ENCODE measurements at regions not wholly inside any gene's neighbourhood (a gene's known extent, or its start where the extent isn't known, plus 50 kb on each side); places are given as distances from the start of the nearest gene placed in this dataset.
A peak's percentile ranks its signal among the peaks of the same experiment; 100 is the strongest.

DNA sequence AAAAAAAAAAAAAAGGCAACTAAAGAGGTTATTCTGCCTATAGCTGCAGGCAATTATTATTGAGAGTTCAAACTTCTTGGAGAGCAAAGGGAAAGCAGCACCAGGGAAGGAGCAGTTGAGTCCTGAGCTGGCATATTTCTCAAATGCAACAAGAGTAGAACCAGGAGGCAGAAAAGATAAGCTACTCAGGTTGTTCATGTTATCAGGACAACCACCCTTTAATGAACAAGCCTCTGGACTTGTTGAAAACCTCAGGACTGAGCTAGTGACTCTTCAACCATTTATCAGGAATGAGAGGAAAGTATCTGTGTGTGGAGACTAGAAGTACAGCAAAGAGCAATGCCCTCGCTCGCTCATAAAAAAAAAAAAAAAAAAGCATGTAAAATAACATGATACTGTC lies 183.0 kb downstream of the KCTD12 start:
- FAIRE-seq = no peak
- no peak for DNase-seq (ENCODE audit: low read depth, low spot score)
- Histone ChIP-seq H3K79me2 (ENCODE audit: control insufficient read depth, insufficient read depth, low read length) (no peaks in the 10 kb centered on the region), H3K9me1 (replicated peaks; ENCODE audit: control insufficient read depth, extremely low read depth, insufficient read depth, low read length) (no peaks in the 10 kb centered on the region), H3K27ac (ENCODE audit: insufficient read depth, low read depth, low read length) (no peak overlapping the region), H3K36me3 (ENCODE audit: control insufficient read depth in 2 of 2, extremely low read depth in 1 of 2, insufficient read depth in 2 of 2, low read length in 2 of 2) (no peaks in the 10 kb centered on the region), H3K9ac (replicated peaks; ENCODE audit: extremely low read depth, insufficient read depth, low read length) (no peak overlapping the region), H3K27me3 (ENCODE audit: control insufficient read depth in 2 of 2, insufficient read depth in 2 of 2, low read length in 2 of 2) (no peaks in the 10 kb centered on the region), H3K9me3 (replicated peaks; ENCODE audit: control insufficient read depth, insufficient read depth, low read length) (no peaks in the 10 kb centered on the region), H3K4me1 (ENCODE audit: control insufficient read depth, extremely low read depth, insufficient read depth, low read length) (peaks cover 23% of the 10 kb centered on the region), H3K4me3 (replicated peaks in 1 of 3; ENCODE audit: insufficient read depth in 1 of 3, low read depth in 1 of 3, low read length in 3 of 3) (no peak overlapping the region), H3K4me2 (ENCODE audit: insufficient read depth, low read length) (peak overlapping the region; percentile 59), H2AFZ (ENCODE audit: low read depth, low read length) (no peak overlapping the region), H4K20me1 (replicated peaks; ENCODE audit: control insufficient read depth, extremely low read depth, insufficient read depth, low read length) (no peaks in the 10 kb centered on the region)
- BruUV-seq (replicated peaks) = no TSS peak
- dilution Hi-C loops (cut with MboI; ENCODE audit: extremely low pct_ligation_motif_present, low sequenced_read_pairs) (no loop called here), intact Hi-C loops (cut with micrococcal nuclease) (no loop called here)
- ChIA-PET CTCF (interaction anchor here (0.9 to 2.0 kb wide), 9 partner anchors 8 to 201 kb away, joined by 3 to 11 read pairs (median 4); partner anchors contain the start of gene KCTD12), POLR2A (no interaction called here)
- TF ChIP-seq JUN (IDR thresholded peaks at IDR 0.05; ENCODE audit: borderline replicate concordance, insufficient read depth, insufficient read length, low read depth) (no peak), GATA2 (IDR thresholded peaks at IDR 0.05; ENCODE audit: insufficient read depth, insufficient read length, low read depth, low read length) (no peak), POLR2A (IDR thresholded peaks at IDR 0.05; ENCODE audit: low read depth, low read length) (no peak), POLR2AphosphoS5 (IDR thresholded peaks at IDR 0.05; ENCODE audit: insufficient read depth, low read depth, low read length) (no peak)
- TF ChIP-seq, protein P1, sequence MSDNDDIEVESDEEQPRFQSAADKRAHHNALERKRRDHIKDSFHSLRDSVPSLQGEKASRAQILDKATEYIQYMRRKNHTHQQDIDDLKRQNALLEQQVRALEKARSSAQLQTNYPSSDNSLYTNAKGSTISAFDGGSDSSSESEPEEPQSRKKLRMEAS (IDR thresholded peaks at IDR 0.05; ENCODE audit: insufficient read depth, insufficient read length) = no peak
- TF ChIP-seq, protein P2, sequence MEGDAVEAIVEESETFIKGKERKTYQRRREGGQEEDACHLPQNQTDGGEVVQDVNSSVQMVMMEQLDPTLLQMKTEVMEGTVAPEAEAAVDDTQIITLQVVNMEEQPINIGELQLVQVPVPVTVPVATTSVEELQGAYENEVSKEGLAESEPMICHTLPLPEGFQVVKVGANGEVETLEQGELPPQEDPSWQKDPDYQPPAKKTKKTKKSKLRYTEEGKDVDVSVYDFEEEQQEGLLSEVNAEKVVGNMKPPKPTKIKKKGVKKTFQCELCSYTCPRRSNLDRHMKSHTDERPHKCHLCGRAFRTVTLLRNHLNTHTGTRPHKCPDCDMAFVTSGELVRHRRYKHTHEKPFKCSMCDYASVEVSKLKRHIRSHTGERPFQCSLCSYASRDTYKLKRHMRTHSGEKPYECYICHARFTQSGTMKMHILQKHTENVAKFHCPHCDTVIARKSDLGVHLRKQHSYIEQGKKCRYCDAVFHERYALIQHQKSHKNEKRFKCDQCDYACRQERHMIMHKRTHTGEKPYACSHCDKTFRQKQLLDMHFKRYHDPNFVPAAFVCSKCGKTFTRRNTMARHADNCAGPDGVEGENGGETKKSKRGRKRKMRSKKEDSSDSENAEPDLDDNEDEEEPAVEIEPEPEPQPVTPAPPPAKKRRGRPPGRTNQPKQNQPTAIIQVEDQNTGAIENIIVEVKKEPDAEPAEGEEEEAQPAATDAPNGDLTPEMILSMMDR (IDR thresholded peaks at IDR 0.05; ENCODE audit: extremely low read depth in 1 of 2, insufficient read depth in 1 of 2, low read depth in 1 of 2, low read length in 2 of 2) = no peak

DNA sequence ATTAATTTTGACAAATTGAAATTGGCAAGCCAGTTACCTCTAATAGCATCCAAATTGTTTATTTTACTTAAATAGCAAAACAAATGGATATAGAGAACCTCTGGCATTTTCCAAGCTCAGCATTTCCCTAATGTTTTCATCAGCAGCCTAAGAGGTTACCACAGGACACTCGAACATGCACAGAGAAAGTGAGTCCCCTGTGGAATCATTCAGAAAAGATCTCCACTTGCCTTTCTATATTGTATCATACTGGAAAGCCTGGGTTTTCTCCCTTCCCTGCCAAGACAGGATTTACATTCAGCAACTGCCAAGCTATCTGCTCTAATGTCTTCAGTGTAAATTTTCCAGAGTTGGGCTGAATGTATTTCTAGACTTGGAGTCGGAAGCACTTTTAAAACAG lies 188.9 kb downstream of the KCTD12 start:
- Histone ChIP-seq H3K4me1 (ENCODE audit: control insufficient read depth, extremely low read depth, insufficient read depth, low read length) (no peaks in the 10 kb centered on the region), H3K27ac (ENCODE audit: insufficient read depth, low read depth, low read length) (no peak overlapping the region), H3K4me2 (ENCODE audit: insufficient read depth, low read length) (no peak overlapping the region), H3K27me3 (ENCODE audit: control insufficient read depth in 2 of 2, insufficient read depth in 2 of 2, low read length in 2 of 2) (no peaks in the 10 kb centered on the region), H3K9ac (replicated peaks; ENCODE audit: extremely low read depth, insufficient read depth, low read length) (no peak overlapping the region), H3K36me3 (ENCODE audit: control insufficient read depth in 2 of 2, extremely low read depth in 1 of 2, insufficient read depth in 2 of 2, low read length in 2 of 2) (no peaks in the 10 kb centered on the region), H3K9me3 (replicated peaks; ENCODE audit: control insufficient read depth, insufficient read depth, low read length) (no peaks in the 10 kb centered on the region), H4K20me1 (replicated peaks; ENCODE audit: control insufficient read depth, extremely low read depth, insufficient read depth, low read length) (no peaks in the 10 kb centered on the region), H2AFZ (ENCODE audit: low read depth, low read length) (no peak overlapping the region), H3K79me2 (ENCODE audit: control insufficient read depth, insufficient read depth, low read length) (no peaks in the 10 kb centered on the region), H3K4me3 (replicated peaks in 1 of 3; ENCODE audit: insufficient read depth in 1 of 3, low read depth in 1 of 3, low read length in 3 of 3) (no peak overlapping the region), H3K9me1 (replicated peaks; ENCODE audit: control insufficient read depth, extremely low read depth, insufficient read depth, low read length) (no peaks in the 10 kb centered on the region)
- DNase-seq (ENCODE audit: low read depth, low spot score) (no peak), FAIRE-seq (no peak)
- no TSS peak for BruUV-seq (replicated peaks)
- intact Hi-C loops (cut with micrococcal nuclease) = no loop called here
- ChIA-PET CTCF (no interaction called here), POLR2A (no interaction called here)
- dilution Hi-C loops (cut with MboI; ENCODE audit: extremely low pct_ligation_motif_present, low sequenced_read_pairs) = no loop called here
- TF ChIP-seq, protein P1 (IDR thresholded peaks at IDR 0.05; ENCODE audit: insufficient read depth, insufficient read length) = no peak
- TF ChIP-seq, protein P2 (IDR thresholded peaks at IDR 0.05; ENCODE audit: extremely low read depth in 1 of 2, insufficient read depth in 1 of 2, low read depth in 1 of 2, low read length in 2 of 2) = no peak
- TF ChIP-seq JUN (IDR thresholded peaks at IDR 0.05; ENCODE audit: borderline replicate concordance, insufficient read depth, insufficient read length, low read depth) (no peak), MYC (IDR thresholded peaks at IDR 0.05; ENCODE audit: low read depth, low read length) (no peak), EZH2 (IDR thresholded peaks at IDR 0.05; ENCODE audit: borderline replicate concordance, low read depth, low read length, severe bottlenecking) (no peak)

Measured in endothelial cell of umbilical vein (primary cell).